ENCODE measurements at regions not wholly inside any gene's neighbourhood (a gene's known extent, or its start where the extent isn't known, plus 50 kb on each side); places are given as distances from the start of the nearest gene placed in this dataset.

- TF ChIP-seq CTCF (IDR thresholded peaks at IDR 0.05; ENCODE audit: unreplicated experiment in 3 of 3) = no peak
- no peak overlapping the region for H3K27ac Mint-ChIP-seq
- peaks cover 5% of the 10 kb centered on the region for H3K4me1 Mint-ChIP-seq
- H3K4me3 Mint-ChIP-seq = no peak overlapping the region
- H3K9me3 Mint-ChIP-seq = peaks cover 4% of the 10 kb centered on the region
- H3K27me3 Mint-ChIP-seq (ENCODE audit: low read depth) = peaks cover 40% of the 10 kb centered on the region
- H3K36me3 Mint-ChIP-seq (ENCODE audit: low read depth) = no peaks in the 10 kb centered on the region
Measured at GRCh38 chr1:8157765-8158164, 131.7 kb upstream of the ERRFI1 start.

GRCh38 chr1:8155528-8156186, 129.5 kb upstream of the ERRFI1 start:
- peaks cover 3% of the 10 kb centered on the region for H3K9me3 Mint-ChIP-seq
- no peak for TF ChIP-seq CTCF (IDR thresholded peaks at IDR 0.05; ENCODE audit: unreplicated experiment in 3 of 3)
- H3K4me1 Mint-ChIP-seq = peaks cover 5% of the 10 kb centered on the region
- peak overlapping the region in 2 of 3 experiments; percentile 45 to 53 for H3K27ac Mint-ChIP-seq
- H3K36me3 Mint-ChIP-seq (ENCODE audit: low read depth) = no peaks in the 10 kb centered on the region
- peaks cover 28% of the 10 kb centered on the region for H3K27me3 Mint-ChIP-seq (ENCODE audit: low read depth)
- H3K4me3 Mint-ChIP-seq = no peak overlapping the region

- Mint-ChIP-seq H3K27me3 (ENCODE audit: low read depth) (peaks cover 27% of the 10 kb centered on the region), H3K4me1 (peaks cover 5% of the 10 kb centered on the region), H3K36me3 (ENCODE audit: low read depth) (no peaks in the 10 kb centered on the region), H3K9me3 (peaks cover 2% of the 10 kb centered on the region), H3K4me3 (peak overlapping the region in 2 of 3 experiments; percentile 61 to 62), H3K27ac (peak overlapping the region; percentile 19 to 89 (median 74))
- no peak for TF ChIP-seq CTCF (IDR thresholded peaks at IDR 0.05; ENCODE audit: unreplicated experiment in 3 of 3)
Measured at GRCh38 chr1:8154621-8155052, 128.5 kb upstream of the ERRFI1 start.

GRCh38 chr1:8153961-8154360, 127.9 kb upstream of the ERRFI1 start:
- Mint-ChIP-seq H3K27me3 (ENCODE audit: low read depth) (peaks cover 27% of the 10 kb centered on the region), H3K36me3 (ENCODE audit: low read depth) (no peaks in the 10 kb centered on the region), H3K4me3 (no peak overlapping the region), H3K27ac (no peak overlapping the region), H3K4me1 (peaks cover 5% of the 10 kb centered on the region), H3K9me3 (peaks cover 2% of the 10 kb centered on the region)
- TF ChIP-seq CTCF (IDR thresholded peaks at IDR 0.05; ENCODE audit: unreplicated experiment in 3 of 3) = no peak

GRCh38 chr1:8152731-8153702, 126.9 kb upstream of the ERRFI1 start:
- Mint-ChIP-seq H3K27ac (peak overlapping the region in 1 of 3 experiments; percentile 57), H3K36me3 (ENCODE audit: low read depth) (no peaks in the 10 kb centered on the region), H3K4me1 (peaks cover 6% of the 10 kb centered on the region), H3K27me3 (ENCODE audit: low read depth) (peaks cover 28% of the 10 kb centered on the region), H3K4me3 (no peak overlapping the region), H3K9me3 (peaks cover 2% of the 10 kb centered on the region)
- TF ChIP-seq CTCF (IDR thresholded peaks at IDR 0.05; ENCODE audit: unreplicated experiment in 3 of 3) = no peak

Data from nephron (organoid).